LNCaP clone FGC (cell line): ENCODE measurements at regions not wholly inside any gene's neighbourhood (a gene's known extent, or its start where the extent isn't known, plus 50 kb on each side); places are given as distances from the start of the nearest gene placed in this dataset.

Experiments
- DNase-seq: peaks from one replicate; pipeline ENCODE4 v3.0.0-alpha.2; 2011; ENCODE audit warnings: low read depth
- H3K4me3 ChIP-seq: 2 replicates; pipeline ENCODE4 v1.5.1; 2011; ENCODE audit warnings: mild to moderate bottlenecking, low read depth, low read length, control low read depth
- TF ChIP-seq, protein P1 (sequence below): IDR thresholded peaks from 2 replicates; pipeline ENCODE4 v1.5.1; 2012; ENCODE audit warnings: mild to moderate bottlenecking; ENCODE audit not compliant: control insufficient read depth, insufficient read depth; ENCODE audit errors: extremely low read depth

DNA sequence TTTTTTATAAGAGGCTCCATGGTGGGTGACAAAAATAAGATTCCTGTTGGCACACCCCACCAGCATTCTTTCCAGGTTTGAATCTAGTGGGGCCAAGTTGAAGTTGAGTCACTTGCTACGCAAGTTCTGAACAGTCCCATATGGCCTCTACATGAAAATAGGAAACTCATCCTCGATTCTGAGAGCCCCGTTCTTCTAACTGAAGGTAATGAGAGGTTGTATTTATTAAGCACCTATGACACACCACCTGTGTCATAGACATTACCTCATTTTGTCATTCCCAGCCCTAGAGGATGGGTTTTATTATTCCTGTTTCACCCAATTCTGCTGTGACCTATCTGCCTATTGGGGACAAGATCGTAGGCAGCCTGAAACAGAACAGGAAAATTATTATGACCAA lies 131.7 kb downstream of the ACTL7B start:
- H3K4me3 ChIP-seq, result no peak overlapping the region
- DNase-seq, result no peak
- TF ChIP-seq, protein P1, sequence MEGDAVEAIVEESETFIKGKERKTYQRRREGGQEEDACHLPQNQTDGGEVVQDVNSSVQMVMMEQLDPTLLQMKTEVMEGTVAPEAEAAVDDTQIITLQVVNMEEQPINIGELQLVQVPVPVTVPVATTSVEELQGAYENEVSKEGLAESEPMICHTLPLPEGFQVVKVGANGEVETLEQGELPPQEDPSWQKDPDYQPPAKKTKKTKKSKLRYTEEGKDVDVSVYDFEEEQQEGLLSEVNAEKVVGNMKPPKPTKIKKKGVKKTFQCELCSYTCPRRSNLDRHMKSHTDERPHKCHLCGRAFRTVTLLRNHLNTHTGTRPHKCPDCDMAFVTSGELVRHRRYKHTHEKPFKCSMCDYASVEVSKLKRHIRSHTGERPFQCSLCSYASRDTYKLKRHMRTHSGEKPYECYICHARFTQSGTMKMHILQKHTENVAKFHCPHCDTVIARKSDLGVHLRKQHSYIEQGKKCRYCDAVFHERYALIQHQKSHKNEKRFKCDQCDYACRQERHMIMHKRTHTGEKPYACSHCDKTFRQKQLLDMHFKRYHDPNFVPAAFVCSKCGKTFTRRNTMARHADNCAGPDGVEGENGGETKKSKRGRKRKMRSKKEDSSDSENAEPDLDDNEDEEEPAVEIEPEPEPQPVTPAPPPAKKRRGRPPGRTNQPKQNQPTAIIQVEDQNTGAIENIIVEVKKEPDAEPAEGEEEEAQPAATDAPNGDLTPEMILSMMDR, result no peak

DNA sequence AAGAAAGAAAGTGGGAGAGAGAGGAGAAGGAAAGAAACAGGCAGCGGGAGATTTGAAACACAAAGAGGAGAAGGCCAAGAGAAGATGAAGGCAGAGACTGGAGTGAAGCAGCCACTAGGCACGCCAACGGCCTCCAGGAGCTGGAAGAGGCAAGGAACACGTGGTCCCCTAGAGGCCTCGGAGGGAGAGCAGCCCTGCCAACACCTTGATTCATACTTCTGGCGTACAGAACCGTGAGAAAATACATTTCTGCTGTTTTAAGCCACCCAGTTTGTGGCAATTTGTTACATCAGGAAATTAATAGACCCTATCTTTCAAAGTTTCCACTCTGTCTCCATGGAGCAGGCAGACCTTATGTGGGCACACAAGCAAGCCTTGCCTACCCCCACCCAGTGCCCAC lies 133.4 kb downstream of the ACTL7B start:
- TF ChIP-seq, protein P1, result no peak
- DNase-seq, result no peak
- H3K4me3 ChIP-seq, result no peak overlapping the region

DNA sequence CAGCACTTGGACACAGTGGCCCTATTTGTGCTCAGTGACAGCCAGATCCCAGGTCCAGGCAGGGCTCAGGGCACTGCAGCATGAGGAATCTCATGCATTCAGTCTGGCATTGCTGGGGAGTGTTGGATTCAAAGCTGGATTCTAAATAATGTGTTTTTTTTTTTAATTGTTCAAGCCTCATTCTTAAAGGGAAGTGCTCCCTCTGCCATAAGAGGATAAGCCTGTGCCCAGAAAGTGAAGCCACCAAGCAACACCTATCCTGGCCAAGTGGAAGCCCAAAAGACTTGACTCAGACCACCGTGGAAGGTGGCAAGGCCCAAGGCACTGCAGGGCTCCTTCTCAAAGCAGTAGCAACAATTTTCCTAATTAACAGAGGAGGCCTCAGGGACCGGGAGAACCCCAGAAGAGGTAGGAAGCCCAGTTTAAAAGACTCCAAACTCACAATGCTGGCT lies 135.6 kb downstream of the ACTL7B start:
- TF ChIP-seq, protein P1, result no peak
- no peak for DNase-seq

DNA sequence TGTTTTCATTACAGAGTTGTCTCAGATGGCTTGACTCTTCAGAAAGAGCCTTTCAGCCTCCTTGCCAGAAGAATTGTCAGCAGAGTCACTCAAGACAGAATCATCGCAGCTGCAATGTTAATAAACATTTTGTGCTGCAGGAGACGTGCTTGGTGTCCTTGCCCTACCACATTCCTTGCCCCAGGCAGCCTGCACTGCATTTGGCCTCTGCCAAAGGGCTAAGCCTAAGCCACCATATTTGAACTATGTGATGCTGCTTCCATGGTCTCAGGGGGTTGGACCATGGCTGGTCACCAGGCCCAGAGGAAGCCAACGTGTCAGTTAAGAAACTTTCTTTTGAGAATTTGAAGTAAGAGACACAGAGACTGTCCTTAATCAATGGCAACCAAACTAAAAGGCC lies 145.4 kb downstream of the ACTL7B start:
- TF ChIP-seq, protein P1, result no peak
- no peak overlapping the region for H3K4me3 ChIP-seq
- no peak for DNase-seq

More for the DNA sequence above, 135.6 kb downstream of the ACTL7B start:
- no peak overlapping the region for H3K4me3 ChIP-seq

DNA sequence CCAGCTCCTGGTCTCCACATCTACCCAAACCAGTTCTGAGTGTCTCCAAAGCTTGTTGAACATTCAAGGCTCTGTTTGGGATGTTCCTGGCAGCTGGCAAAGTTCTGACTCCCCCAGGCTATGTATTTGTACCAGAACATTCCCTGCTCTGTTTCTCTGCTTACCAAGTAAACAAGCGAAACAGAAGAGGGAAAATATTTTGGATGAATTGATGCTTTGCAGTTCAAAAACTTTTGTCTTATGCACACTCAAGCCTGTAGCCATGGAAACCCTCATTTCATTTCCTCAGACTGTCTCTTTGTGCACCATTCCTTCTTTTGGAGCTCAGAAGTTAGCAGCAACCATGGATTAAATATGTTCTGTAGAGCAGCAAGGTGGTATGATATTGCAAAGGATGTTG lies 145.8 kb downstream of the ACTL7B start:
- no peak overlapping the region for H3K4me3 ChIP-seq
- TF ChIP-seq, protein P1, result no peak
- DNase-seq, result no peak

DNA sequence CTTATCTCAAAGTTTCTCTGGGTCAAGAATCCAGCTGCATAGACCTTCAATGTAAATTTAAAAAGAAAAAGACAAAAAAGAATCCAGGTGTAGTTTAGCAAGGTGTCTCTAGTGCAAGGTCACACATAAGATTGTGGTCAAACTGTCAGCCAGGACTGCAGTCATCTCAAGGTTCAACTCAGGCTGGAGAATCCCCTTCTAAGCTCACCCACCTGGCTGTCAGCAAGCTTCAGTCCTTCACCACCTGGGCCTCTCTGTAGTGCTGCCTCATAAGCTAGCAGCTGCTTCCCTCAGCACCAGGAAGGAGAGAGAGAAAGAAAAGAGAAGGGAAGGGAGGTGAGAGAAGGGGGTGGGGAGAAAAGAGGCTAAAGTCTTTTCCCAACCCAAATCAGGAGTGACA lies 146.7 kb downstream of the ACTL7B start:
- TF ChIP-seq, protein P1, result no peak

DNA sequence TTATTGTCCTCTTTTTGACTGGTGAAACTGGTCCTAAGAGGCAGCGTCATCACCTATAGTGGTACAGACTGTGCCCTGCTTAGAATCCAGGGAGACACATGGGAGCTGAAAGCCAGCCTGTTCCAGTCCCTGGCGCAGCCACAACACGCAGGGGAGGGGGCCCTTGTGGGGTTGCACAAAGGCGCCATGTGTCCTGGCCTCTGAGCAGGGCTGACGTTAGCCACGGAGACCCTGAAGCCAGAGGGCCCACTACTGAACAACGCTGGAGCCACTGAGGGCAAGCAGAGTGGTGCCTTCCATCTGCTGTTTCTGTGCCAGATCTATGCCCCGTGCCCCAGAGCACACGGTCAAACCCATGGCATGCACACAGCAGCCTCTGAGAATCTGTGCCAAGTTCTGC lies 147.3 kb downstream of the ACTL7B start:
- no peak overlapping the region for H3K4me3 ChIP-seq
- no peak for DNase-seq
- TF ChIP-seq, protein P1, result no peak

More for the DNA sequence above, 146.7 kb downstream of the ACTL7B start:
- no peak for DNase-seq
- no peak overlapping the region for H3K4me3 ChIP-seq
